ENCODE measurements at regions not wholly inside any gene's neighbourhood (a gene's known extent, or its start where the extent isn't known, plus 50 kb on each side); places are given as distances from the start of the nearest gene placed in this dataset.

DNA sequence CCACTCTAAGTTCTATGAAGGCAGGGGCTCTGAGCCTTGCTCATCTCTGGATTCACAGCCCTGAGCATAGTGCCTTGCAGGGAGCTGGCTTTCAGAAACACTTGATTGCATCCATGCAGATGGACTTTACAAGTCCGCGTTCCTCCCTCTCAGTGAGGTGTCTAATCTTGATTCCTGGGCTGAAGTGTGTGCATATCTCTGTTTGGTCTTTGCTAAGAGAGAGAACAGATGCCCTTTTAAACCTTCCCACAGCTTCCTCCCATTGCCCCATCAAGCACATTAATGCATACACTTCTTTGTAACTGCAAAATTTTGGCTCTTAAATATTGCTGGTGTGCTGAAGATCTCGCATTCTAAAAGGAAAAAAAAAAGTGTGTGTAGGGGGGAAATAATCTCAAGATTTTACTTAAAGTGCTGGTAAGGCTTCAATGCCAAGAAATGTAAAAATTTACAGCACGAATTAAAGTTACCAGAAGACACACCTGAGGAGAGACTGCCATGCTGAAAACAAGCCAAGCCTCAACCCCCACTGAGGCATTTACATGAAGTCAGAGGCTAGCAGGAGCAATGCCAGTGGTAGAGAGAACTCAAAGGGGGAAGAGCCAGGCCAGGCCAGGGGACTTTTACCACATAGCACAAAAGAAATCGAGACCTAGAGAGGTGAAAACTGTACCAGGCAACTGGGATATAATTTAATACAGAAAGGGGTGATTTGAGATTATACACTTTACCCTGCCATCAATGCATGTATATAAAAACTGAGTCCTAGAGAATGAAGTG is 492.1 kb downstream of the SOX6 start:
- H3K4me3 ChIP-seq = no peak overlapping the region
- no peaks in the 10 kb centered on the region for H3K4me1 ChIP-seq
- H3K27me3 ChIP-seq = no peaks in the 10 kb centered on the region
- no peaks in the 10 kb centered on the region for H3K9me3 ChIP-seq
- no peak for TF ChIP-seq POLR2AphosphoS5 (IDR thresholded peaks at IDR 0.05)
- no peak for TF ChIP-seq POLR2A (IDR thresholded peaks at IDR 0.05)
- TF ChIP-seq, protein P1, sequence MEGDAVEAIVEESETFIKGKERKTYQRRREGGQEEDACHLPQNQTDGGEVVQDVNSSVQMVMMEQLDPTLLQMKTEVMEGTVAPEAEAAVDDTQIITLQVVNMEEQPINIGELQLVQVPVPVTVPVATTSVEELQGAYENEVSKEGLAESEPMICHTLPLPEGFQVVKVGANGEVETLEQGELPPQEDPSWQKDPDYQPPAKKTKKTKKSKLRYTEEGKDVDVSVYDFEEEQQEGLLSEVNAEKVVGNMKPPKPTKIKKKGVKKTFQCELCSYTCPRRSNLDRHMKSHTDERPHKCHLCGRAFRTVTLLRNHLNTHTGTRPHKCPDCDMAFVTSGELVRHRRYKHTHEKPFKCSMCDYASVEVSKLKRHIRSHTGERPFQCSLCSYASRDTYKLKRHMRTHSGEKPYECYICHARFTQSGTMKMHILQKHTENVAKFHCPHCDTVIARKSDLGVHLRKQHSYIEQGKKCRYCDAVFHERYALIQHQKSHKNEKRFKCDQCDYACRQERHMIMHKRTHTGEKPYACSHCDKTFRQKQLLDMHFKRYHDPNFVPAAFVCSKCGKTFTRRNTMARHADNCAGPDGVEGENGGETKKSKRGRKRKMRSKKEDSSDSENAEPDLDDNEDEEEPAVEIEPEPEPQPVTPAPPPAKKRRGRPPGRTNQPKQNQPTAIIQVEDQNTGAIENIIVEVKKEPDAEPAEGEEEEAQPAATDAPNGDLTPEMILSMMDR (IDR thresholded peaks at IDR 0.05) = no peak
- intact Hi-C loops (cut with DNase I; ENCODE audit: low total_unique reads) = no loop called here
- no peak overlapping the region for H3K27ac ChIP-seq
- H3K36me3 ChIP-seq = no peaks in the 10 kb centered on the region
- no peak for DNase-seq (ENCODE audit: low spot score in 2 of 2)

DNA sequence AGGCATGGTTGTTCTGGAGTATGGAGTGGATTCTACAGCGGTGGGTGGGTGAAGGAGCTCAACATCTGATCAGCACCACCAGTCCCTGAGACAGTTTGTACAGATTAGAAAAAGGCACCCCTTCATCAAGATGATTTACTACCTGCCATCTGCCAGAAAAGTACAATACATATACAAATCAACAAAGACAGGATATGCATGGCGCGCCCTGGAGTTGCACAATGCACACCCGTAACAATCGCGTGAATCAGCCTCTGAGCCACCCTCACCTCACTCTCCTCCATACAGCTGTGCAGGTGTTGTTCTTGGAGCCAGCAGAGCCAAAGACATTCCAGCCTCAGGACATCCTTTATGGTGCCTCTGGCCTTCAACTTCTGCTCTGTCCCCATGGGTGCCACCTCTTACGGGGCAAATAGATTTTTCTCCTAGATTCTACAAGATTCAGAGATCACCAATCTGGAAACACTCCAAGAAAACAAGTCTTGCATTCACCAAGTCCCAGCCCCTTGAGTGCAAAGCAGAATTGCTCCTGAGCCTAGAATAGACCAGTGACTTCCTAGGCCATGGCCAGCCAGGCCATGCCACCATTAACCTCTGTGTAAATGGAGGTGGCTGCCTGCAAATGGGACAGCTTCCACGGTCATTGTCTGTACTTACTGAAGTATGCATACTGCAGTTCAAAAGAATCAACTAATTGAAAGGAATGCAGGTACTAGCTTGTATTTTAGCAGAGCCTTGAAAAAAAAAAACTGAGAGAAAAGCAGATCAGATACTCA is 490.9 kb downstream of the SOX6 start:
- intact Hi-C loops (cut with DNase I; ENCODE audit: low total_unique reads) = no loop called here
- TF ChIP-seq POLR2A (IDR thresholded peaks at IDR 0.05) = no peak
- no peak for TF ChIP-seq POLR2AphosphoS5 (IDR thresholded peaks at IDR 0.05)
- TF ChIP-seq, protein P1 (IDR thresholded peaks at IDR 0.05) = no peak
- no peak overlapping the region for H3K4me3 ChIP-seq
- no peaks in the 10 kb centered on the region for H3K36me3 ChIP-seq
- H3K9me3 ChIP-seq = no peaks in the 10 kb centered on the region
- H3K27ac ChIP-seq = no peak overlapping the region
- H3K4me1 ChIP-seq = no peaks in the 10 kb centered on the region
- no peak for DNase-seq (ENCODE audit: low spot score in 2 of 2)
- H3K27me3 ChIP-seq = no peaks in the 10 kb centered on the region

- Histone ChIP-seq H3K36me3 (no peaks in the 10 kb centered on the region), H3K27ac (no peak overlapping the region), H3K9me3 (no peaks in the 10 kb centered on the region), H3K4me3 (no peak overlapping the region), H3K4me1 (no peaks in the 10 kb centered on the region), H3K27me3 (no peaks in the 10 kb centered on the region)
- TF ChIP-seq, protein P1 (IDR thresholded peaks at IDR 0.05) = no peak
- no peak for TF ChIP-seq POLR2A (IDR thresholded peaks at IDR 0.05)
- TF ChIP-seq POLR2AphosphoS5 (IDR thresholded peaks at IDR 0.05) = no peak
- intact Hi-C loops (cut with DNase I; ENCODE audit: low total_unique reads) = no loop called here
- no peak for DNase-seq (ENCODE audit: low spot score in 2 of 2)
These were observed 488.5 kb downstream of the SOX6 start for GRCh38 chr11:15867871-15868270.

GRCh38 chr11:15870911-15871310 is 485.4 kb downstream of the SOX6 start:
- intact Hi-C loops (cut with DNase I; ENCODE audit: low total_unique reads) = no loop called here
- no peak overlapping the region for H3K27ac ChIP-seq
- no peaks in the 10 kb centered on the region for H3K4me1 ChIP-seq
- no peak for DNase-seq (ENCODE audit: low spot score in 2 of 2)
- H3K9me3 ChIP-seq = no peaks in the 10 kb centered on the region
- H3K27me3 ChIP-seq = no peaks in the 10 kb centered on the region
- H3K4me3 ChIP-seq = no peak overlapping the region
- no peaks in the 10 kb centered on the region for H3K36me3 ChIP-seq
- no peak for TF ChIP-seq POLR2AphosphoS5 (IDR thresholded peaks at IDR 0.05)
- no peak for TF ChIP-seq POLR2A (IDR thresholded peaks at IDR 0.05)
- TF ChIP-seq, protein P1 (IDR thresholded peaks at IDR 0.05) = no peak

All from breast epithelium (tissue), 4 donors.